ENCODE measurements at regions not wholly inside any gene's neighbourhood (a gene's known extent, or its start where the extent isn't known, plus 50 kb on each side); places are given as distances from the start of the nearest gene placed in this dataset.

DNA sequence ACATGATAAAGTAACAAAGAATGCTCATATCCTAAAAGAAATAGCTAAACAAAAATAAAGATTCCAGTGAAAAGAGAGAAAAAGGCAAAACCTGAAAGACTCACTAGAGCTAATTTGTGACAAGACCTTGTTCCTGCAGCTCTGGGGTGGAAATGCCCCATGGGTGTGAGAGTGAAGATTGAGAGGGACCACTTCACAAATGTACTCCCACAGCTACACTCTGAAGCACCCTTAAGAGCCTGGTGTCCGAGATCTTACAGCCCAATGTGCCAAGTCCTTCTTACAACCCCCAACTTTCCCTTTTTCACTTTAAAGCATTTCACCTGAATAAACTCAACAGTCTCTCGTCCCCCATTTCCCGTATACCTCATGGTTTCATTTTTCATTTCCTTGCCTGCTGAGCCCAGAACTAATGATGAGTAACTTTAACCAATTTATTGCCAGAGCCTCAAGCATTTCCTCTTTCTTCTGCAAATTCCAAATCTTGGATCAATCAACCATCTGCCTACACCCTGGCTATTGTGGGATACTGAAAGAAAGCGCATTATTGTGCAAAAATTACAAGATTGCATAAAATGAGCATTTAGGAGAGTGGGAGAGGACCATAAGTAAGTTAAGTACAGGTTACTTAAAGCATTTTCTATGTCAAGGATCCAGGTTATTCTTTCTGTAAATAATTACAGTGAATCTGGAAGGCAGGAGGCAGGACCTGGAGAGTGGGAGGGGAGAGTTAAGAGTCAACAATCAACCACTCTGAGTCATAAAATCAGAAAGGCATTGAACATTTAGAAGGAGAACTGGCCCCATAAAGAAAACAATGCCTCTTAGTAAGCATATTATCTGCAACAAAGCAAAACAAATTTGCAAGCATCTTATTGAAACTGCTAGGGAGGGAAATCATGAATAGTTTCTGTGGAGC lies 804.4 kb upstream of the CELF4 start:
- DNase-seq (ENCODE audit: low spot score in 2 of 2) (no peak), ATAC-seq (no peak)
- Mint-ChIP-seq H3K27ac (peak overlapping the region in 1 of 2 donors; percentile 7), H3K9me3 (peaks cover 6 to 12% of the 10 kb centered on the region in 2 donors), H3K36me3 (peaks cover 0 to 4% of the 10 kb centered on the region in 2 donors)

DNA sequence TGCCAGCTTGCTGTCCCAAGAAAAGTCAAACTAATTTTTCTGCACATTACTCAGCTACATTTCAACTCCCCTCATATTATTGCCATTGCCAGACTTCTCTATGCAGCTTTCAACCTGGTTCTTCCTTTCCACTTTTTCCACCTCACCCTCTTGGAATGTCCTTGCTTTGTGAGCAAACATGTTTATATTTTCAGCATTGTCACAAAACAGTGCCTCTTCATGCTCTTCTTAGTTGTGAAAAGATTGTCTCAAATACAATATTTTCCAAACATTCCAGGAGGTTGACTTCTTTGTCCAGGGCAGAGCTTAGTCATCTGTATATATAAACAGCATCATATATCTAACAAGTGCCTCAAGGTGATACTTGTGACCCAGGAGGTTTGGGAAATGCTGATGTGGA lies 803.3 kb upstream of the CELF4 start:
- no peak for ATAC-seq

GRCh38 chr18:38368246-38368645 lies 802.6 kb upstream of the CELF4 start:
- no peak for ATAC-seq
- no peak overlapping the region for H3K27ac Mint-ChIP-seq
- no peak for DNase-seq (ENCODE audit: low spot score in 2 of 2)
- peaks cover 6 to 8% of the 10 kb centered on the region in 2 donors for H3K9me3 Mint-ChIP-seq
- H3K36me3 Mint-ChIP-seq: no peaks in the 10 kb centered on the region

More for the DNA sequence above, 803.3 kb upstream of the CELF4 start:
- Mint-ChIP-seq H3K36me3 (peaks cover 0 to 2% of the 10 kb centered on the region in 2 donors), H3K27ac (no peak overlapping the region), H3K9me3 (peaks cover 6 to 9% of the 10 kb centered on the region in 2 donors)
- DNase-seq (ENCODE audit: low spot score in 2 of 2): no peak

GRCh38 chr18:38367473-38367872 lies 801.9 kb upstream of the CELF4 start:
- H3K9me3 Mint-ChIP-seq: peaks cover 6 to 8% of the 10 kb centered on the region in 2 donors
- DNase-seq (ENCODE audit: low spot score in 2 of 2): no peak
- ATAC-seq: no peak
- no peaks in the 10 kb centered on the region for H3K36me3 Mint-ChIP-seq
- H3K27ac Mint-ChIP-seq: no peak overlapping the region

DNA sequence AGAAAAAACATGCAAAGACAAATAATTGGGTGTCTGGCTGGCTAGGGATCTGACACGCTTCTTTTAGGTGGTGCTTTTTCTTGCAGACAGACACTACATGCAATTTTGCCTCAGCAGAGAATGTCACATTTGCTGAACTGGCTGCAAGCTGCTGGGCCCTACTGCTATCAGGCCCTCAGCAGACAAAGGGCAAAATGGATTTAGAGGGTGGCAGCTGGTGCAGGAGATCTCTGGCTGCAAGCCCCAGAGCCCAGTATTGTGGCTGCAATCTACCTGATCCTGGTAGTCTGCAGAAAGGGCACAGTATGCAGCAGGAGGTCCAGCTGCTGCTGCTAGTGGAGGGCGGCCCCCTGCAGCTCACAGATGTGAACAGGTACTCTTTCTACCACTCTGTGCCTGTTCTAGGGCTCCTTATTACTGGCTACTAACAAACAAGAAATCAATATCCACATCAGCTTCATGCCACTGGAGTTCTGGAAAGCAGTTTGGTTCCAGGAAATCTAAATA lies 796.7 kb upstream of the CELF4 start:
- Mint-ChIP-seq H3K36me3 (no peaks in the 10 kb centered on the region), H3K9me3 (peaks cover 4 to 5% of the 10 kb centered on the region in 2 donors), H3K27ac (no peak overlapping the region)
- DNase-seq (ENCODE audit: low spot score in 2 of 2) (no peak), ATAC-seq (no peak)

- no peak for ATAC-seq
- Mint-ChIP-seq H3K36me3 (no peaks in the 10 kb centered on the region), H3K9me3 (peaks cover 4 to 5% of the 10 kb centered on the region in 2 donors), H3K27ac (no peak overlapping the region)
- no peak for DNase-seq (ENCODE audit: low spot score in 2 of 2)
Observed at GRCh38 chr18:38358805-38359657, 793.4 kb upstream of the CELF4 start.

GRCh38 chr18:38353149-38353548 lies 787.6 kb upstream of the CELF4 start:
- Mint-ChIP-seq H3K9me3 (peaks cover 2 to 9% of the 10 kb centered on the region in 2 donors), H3K36me3 (no peaks in the 10 kb centered on the region), H3K27ac (no peak overlapping the region)
- DNase-seq (ENCODE audit: low spot score in 2 of 2) (no peak), ATAC-seq (no peak)

GRCh38 chr18:38350141-38350540 lies 784.5 kb upstream of the CELF4 start:
- ATAC-seq: no peak
- H3K36me3 Mint-ChIP-seq: no peaks in the 10 kb centered on the region
- no peak overlapping the region for H3K27ac Mint-ChIP-seq
- H3K9me3 Mint-ChIP-seq: peaks cover 0 to 11% of the 10 kb centered on the region in 2 donors
- DNase-seq (ENCODE audit: low spot score in 2 of 2): no peak

DNA sequence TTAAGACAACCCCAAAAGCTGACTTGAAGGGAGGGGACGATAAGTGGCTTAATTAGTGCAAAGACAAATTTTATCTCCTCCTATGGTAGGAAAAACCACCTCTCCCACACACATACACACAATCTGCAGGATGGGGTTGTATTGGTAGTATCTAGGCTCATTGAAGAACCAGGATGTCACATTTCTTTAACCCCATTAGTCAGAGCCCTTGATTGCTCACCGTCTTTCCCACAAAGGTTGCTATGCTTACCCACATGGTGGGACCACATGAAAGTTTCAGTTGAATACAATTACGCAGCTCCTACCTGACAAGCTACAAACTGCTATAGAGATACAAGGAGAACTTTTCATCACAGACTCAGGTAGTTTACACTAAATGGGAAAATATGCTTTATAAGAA lies 765.0 kb upstream of the CELF4 start:
- Mint-ChIP-seq H3K36me3 (no peaks in the 10 kb centered on the region), H3K27ac (no peak overlapping the region), H3K9me3 (peaks cover 4 to 12% of the 10 kb centered on the region in 2 donors)
- DNase-seq (ENCODE audit: low spot score in 2 of 2) (peak in 1 of 2 donors; percentile 2), ATAC-seq (peak; percentile 40 to 84)

GRCh38 chr18:38329145-38329544 lies 763.5 kb upstream of the CELF4 start:
- H3K36me3 Mint-ChIP-seq: no peaks in the 10 kb centered on the region
- H3K9me3 Mint-ChIP-seq: peaks cover 8 to 12% of the 10 kb centered on the region in 2 donors
- H3K27ac Mint-ChIP-seq: no peak overlapping the region
- ATAC-seq (no peak), DNase-seq (ENCODE audit: low spot score in 2 of 2) (no peak)

GRCh38 chr18:38322206-38322605 lies 756.6 kb upstream of the CELF4 start:
- ATAC-seq (no peak), DNase-seq (ENCODE audit: low spot score in 2 of 2) (no peak)
- no peaks in the 10 kb centered on the region for H3K36me3 Mint-ChIP-seq
- H3K27ac Mint-ChIP-seq: no peak overlapping the region
- H3K9me3 Mint-ChIP-seq: peaks cover 0 to 10% of the 10 kb centered on the region in 2 donors

- no peak for ATAC-seq
Observed at GRCh38 chr18:38321262-38321661, 755.7 kb upstream of the CELF4 start.

GRCh38 chr18:38318416-38318815 lies 752.8 kb upstream of the CELF4 start:
- ATAC-seq: no peak
- H3K36me3 Mint-ChIP-seq: no peaks in the 10 kb centered on the region
- peaks cover 6 to 7% of the 10 kb centered on the region in 2 donors for H3K9me3 Mint-ChIP-seq
- no peak for DNase-seq (ENCODE audit: low spot score in 2 of 2)
- H3K27ac Mint-ChIP-seq: no peak overlapping the region

More at GRCh38 chr18:38321262-38321661, 755.7 kb upstream of the CELF4 start:
- no peak overlapping the region for H3K27ac Mint-ChIP-seq
- DNase-seq (ENCODE audit: low spot score in 2 of 2): no peak
- no peaks in the 10 kb centered on the region for H3K36me3 Mint-ChIP-seq
- H3K9me3 Mint-ChIP-seq: peaks cover 0 to 10% of the 10 kb centered on the region in 2 donors

DNA sequence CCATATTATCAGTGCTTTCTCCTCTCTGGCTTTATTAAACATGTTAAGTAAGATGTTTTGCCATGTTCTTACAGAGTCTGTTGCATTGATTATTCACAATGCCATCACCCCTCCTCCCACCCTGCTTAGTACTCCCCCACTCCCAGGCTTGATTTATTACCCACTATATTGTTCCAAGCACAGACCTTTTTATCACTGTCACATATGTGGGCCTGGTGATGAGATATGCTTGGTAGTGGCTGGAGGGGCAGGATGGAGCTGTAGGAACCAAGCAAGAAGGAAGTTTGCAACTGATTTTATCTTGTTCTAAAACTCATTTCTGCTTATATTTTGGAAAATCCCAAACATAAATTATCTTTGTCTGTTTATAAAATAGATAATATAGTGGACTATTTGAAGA lies 748.2 kb upstream of the CELF4 start:
- DNase-seq (ENCODE audit: low spot score in 2 of 2) (no peak), ATAC-seq (no peak)
- no peak overlapping the region for H3K27ac Mint-ChIP-seq
- peaks cover 6 to 7% of the 10 kb centered on the region in 2 donors for H3K9me3 Mint-ChIP-seq
- H3K36me3 Mint-ChIP-seq: no peaks in the 10 kb centered on the region

- peaks cover 6 to 7% of the 10 kb centered on the region in 2 donors for H3K9me3 Mint-ChIP-seq
Observed at GRCh38 chr18:38312532-38312931, 746.9 kb upstream of the CELF4 start.

DNA sequence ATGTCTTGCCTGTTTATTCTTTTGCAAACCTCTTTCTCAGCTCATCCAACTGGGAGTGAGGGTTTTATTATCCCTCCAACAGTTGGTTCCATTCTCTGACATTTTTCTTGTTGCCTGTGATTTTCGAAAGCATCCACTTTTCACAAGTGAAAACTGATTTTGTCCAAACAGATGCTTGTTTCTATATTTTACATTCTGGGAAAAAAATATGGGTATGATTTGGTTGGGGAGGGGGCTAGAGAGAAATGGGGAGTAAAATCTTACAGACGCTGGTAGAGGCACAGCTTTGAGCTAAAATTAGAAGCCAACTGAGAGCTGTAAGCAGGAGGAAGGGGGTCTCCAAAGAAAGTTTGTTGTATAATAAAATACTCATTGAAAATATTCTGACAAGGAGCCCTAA lies 745.3 kb upstream of the CELF4 start:
- DNase-seq (ENCODE audit: low spot score in 2 of 2) (no peak), ATAC-seq (no peak)
- H3K9me3 Mint-ChIP-seq: peaks cover 6 to 7% of the 10 kb centered on the region in 2 donors
- H3K27ac Mint-ChIP-seq: no peak overlapping the region
- no peaks in the 10 kb centered on the region for H3K36me3 Mint-ChIP-seq

More at GRCh38 chr18:38312532-38312931, 746.9 kb upstream of the CELF4 start:
- H3K36me3 Mint-ChIP-seq: no peaks in the 10 kb centered on the region
- ATAC-seq: no peak
- H3K27ac Mint-ChIP-seq: no peak overlapping the region
- DNase-seq (ENCODE audit: low spot score in 2 of 2): no peak

GRCh38 chr18:38307914-38308313 lies 742.3 kb upstream of the CELF4 start:
- Mint-ChIP-seq H3K9me3 (peaks cover 0 to 10% of the 10 kb centered on the region in 2 donors), H3K27ac (no peak overlapping the region), H3K36me3 (no peaks in the 10 kb centered on the region)
- ATAC-seq: no peak
- DNase-seq (ENCODE audit: low spot score in 2 of 2): no peak

Data from activated naive CD4-positive, alpha-beta T cell treated with anti-CD3 and anti-CD28 coated beads, Interleukin-2, amount 50 U/mL, for 72 hours (primary cell).